GM12878 (cell line): ENCODE measurements at regions not wholly inside any gene's neighbourhood (a gene's known extent, or its start where the extent isn't known, plus 50 kb on each side); places are given as distances from the start of the nearest gene placed in this dataset.

Experiments used
- ATAC-seq: fragments of 200-7000 bp; cut with Tn5 transposase; 3 replicates; pipeline ENCODE4 v1.9.1; 2020; ENCODE audit warnings: mild to moderate bottlenecking, moderate library complexity
- BruUV-seq: library from RNA; stranded (reverse); fragments of 400-500 nt; replicated peaks from 2 replicates; lab custom pipeline; 2021; lab: Mats Ljungman, UMichigan
- CTCF ChIA-PET: fragments of 300-600 bp; sonication (Branson Sonifier 250); formaldehyde crosslinking; extraction: SDS; loops from one replicate; lab custom pipeline; 2021; ENCODE audit warnings: inconsistent platforms; lab: Yijun Ruan, JAX
- POLR2A ChIA-PET: fragments of 350-600 bp; formaldehyde crosslinking; extraction: SDS; loops from one replicate; lab custom pipeline; 2021; ENCODE audit warnings: inconsistent platforms; lab: Charles Lee
- RAD21 ChIA-PET: fragments of 300-600 bp; sonication (Branson Sonifier 250); formaldehyde crosslinking; loops from one replicate; lab custom pipeline; 2023; ENCODE audit warnings: antibody characterized with exemption; ENCODE audit not compliant: unreplicated experiment; lab: Charles Lee
- SMC1A ChIA-PET: fragments of 300-600 bp; sonication (Branson Sonifier 250); formaldehyde crosslinking; loops from one replicate; lab custom pipeline; 2023; ENCODE audit not compliant: unreplicated experiment, uncharacterized antibody; lab: Charles Lee
- DNase-seq: peaks from one replicate; pipeline ENCODE4 v3.0.0-alpha.2; 2011; ENCODE audit warnings: low read depth, low spot score
- FAIRE-seq: peaks from 3 replicates; lab custom pipeline; 2011; peaks lifted over from hg19 to GRCh38; lab: Jason Lieb, UNC
- H2AFZ ChIP-seq: 2 replicates; pipeline ENCODE4 v1.6.0; 2011; ENCODE audit warnings: low read depth, low read length, control low read depth; ENCODE audit not compliant: control insufficient read depth
- H3K27ac ChIP-seq: 2 replicates; pipeline ENCODE4 v1.5.1; 2011; ENCODE audit warnings: control low read depth; ENCODE audit not compliant: control insufficient read depth, insufficient read depth
- H3K27me3 ChIP-seq, 2 experiments: replicated peaks in 1 of 2; 2 replicates each; pipeline versions ENCODE4 v1.6.0 to v1.6.1; 2011; ENCODE audit warnings: low read length in 1 of 2; ENCODE audit not compliant: control insufficient read depth in 2 of 2, insufficient read depth in 2 of 2
- H3K36me3 ChIP-seq, 2 experiments: 2 replicates each; pipeline ENCODE4 v1.5.1; 2011; ENCODE audit warnings: low read length in 1 of 2; ENCODE audit not compliant: control insufficient read depth in 2 of 2, insufficient read depth in 2 of 2
- H3K4me1 ChIP-seq: 2 replicates; pipeline ENCODE4 v1.6.1; 2011; ENCODE audit warnings: mild to moderate bottlenecking, low read length, moderate library complexity, mixed read lengths; ENCODE audit not compliant: control insufficient read depth, insufficient read depth
- H3K4me2 ChIP-seq: 2 replicates; pipeline ENCODE4 v1.6.0; 2011; ENCODE audit warnings: control low read depth; ENCODE audit not compliant: control insufficient read depth, insufficient read depth
- H3K4me3 ChIP-seq: fragments of 200-600 bp; sonication (generic); 2 replicates; pipeline ENCODE4 v1.5.1; 2016
- H3K79me2 ChIP-seq: 2 replicates; pipeline ENCODE4 v1.6.0; 2011; ENCODE audit warnings: low read length; ENCODE audit not compliant: control insufficient read depth, insufficient read depth
- H3K9ac ChIP-seq: 2 replicates; pipeline ENCODE4 v1.8.0; 2011; ENCODE audit warnings: low read length, control low read depth, mixed read lengths; ENCODE audit not compliant: control insufficient read depth, insufficient read depth
- H3K9me3 ChIP-seq: replicated peaks from 3 replicates; pipeline ENCODE4 v1.5.1; 2011; ENCODE audit warnings: mild to moderate bottlenecking, low read length; ENCODE audit not compliant: control insufficient read depth, insufficient read depth
- H4K20me1 ChIP-seq: 2 replicates; pipeline ENCODE4 v1.6.0; 2011; ENCODE audit not compliant: control insufficient read depth, insufficient read depth
- BMI1 ChIP-seq: fragments of 450-650 bp; IDR thresholded peaks from 2 replicates; pipeline ENCODE4 v1.6.1; 2016; ENCODE audit warnings: mild to moderate bottlenecking, moderate library complexity, borderline replicate concordance
- CBX3 ChIP-seq: fragments of 200-600 bp; sonication (generic); IDR thresholded peaks from 2 replicates; pipeline ENCODE4 v1.6.1; 2016; ENCODE audit warnings: low read depth, borderline replicate concordance
- CREM ChIP-seq: IDR thresholded peaks from 2 replicates; pipeline ENCODE4 v1.6.1; 2014; ENCODE audit warnings: antibody characterized with exemption, low read depth
- ESRRA ChIP-seq: IDR thresholded peaks from 2 replicates; pipeline ENCODE4 v1.6.1; 2012; ENCODE audit warnings: mild to moderate bottlenecking, low read length, improper control_type of control experiment
- ETV6 ChIP-seq, 2 experiments: fragments of 450-650 bp in 1 of 2; IDR thresholded peaks in 1 of 2; conservative IDR thresholded peaks in 1 of 2; 2 replicates each; pipeline ENCODE4 v1.6.1; 2014; ENCODE audit warnings: antibody characterized with exemption in 1 of 2, borderline replicate concordance in 1 of 2, low read depth in 1 of 2, mild to moderate bottlenecking in 1 of 2, moderate library complexity in 1 of 2
- FOXK2 ChIP-seq: fragments of 450-650 bp; IDR thresholded peaks from 2 replicates; pipeline ENCODE4 v1.6.1; 2017; ENCODE audit warnings: mild to moderate bottlenecking, moderate library complexity
- KDM1A ChIP-seq: fragments of 200-600 bp; sonication (generic); IDR thresholded peaks from 2 replicates; pipeline ENCODE4 v1.6.1; 2016; ENCODE audit warnings: borderline replicate concordance
- MAX ChIP-seq: IDR thresholded peaks from 2 replicates; pipeline ENCODE4 v1.6.1; 2012; ENCODE audit warnings: low read depth, low read length, improper control_type of control experiment
- MXI1 ChIP-seq: fragments of 150-350 bp; IDR thresholded peaks from 2 replicates; pipeline ENCODE4 v1.6.1; 2011; ENCODE audit warnings: low read depth, mild to moderate bottlenecking, inconsistent platforms, low read length, improper control_type of control experiment
- MYC ChIP-seq: IDR thresholded peaks from 2 replicates; pipeline ENCODE4 v1.6.1; 2011; ENCODE audit warnings: mild to moderate bottlenecking, low read length, moderate library complexity, inconsistent platforms; ENCODE audit not compliant: insufficient read depth, insufficient replicate concordance, insufficient read length, severe bottlenecking
- NR2C2 ChIP-seq: IDR thresholded peaks from 2 replicates; pipeline ENCODE4 v1.6.1; 2011; ENCODE audit warnings: borderline replicate concordance, low read depth; ENCODE audit not compliant: control insufficient read depth, insufficient read length
- RCOR1 ChIP-seq: conservative IDR thresholded peaks from 2 replicates; pipeline ENCODE4 v1.6.1; 2012; ENCODE audit warnings: low read depth, low read length, improper control_type of control experiment
- SMC3 ChIP-seq: IDR thresholded peaks from 2 replicates; pipeline ENCODE4 v1.6.1; 2011; ENCODE audit warnings: low read length, improper control_type of control experiment, borderline replicate concordance
- SREBF2 ChIP-seq: IDR thresholded peaks from 2 replicates; pipeline ENCODE4 v1.6.1; 2012; ENCODE audit warnings: mild to moderate bottlenecking, low read length
- SRF ChIP-seq, 2 experiments: IDR thresholded peaks; 2 replicates each; pipeline ENCODE4 v1.6.1; 2011; ENCODE audit warnings: low read depth in 2 of 2, low read length in 2 of 2, mild to moderate bottlenecking in 1 of 2, moderate library complexity in 1 of 2
- USF2 ChIP-seq: IDR thresholded peaks from 2 replicates; pipeline ENCODE4 v1.6.1; 2011; ENCODE audit warnings: low read depth, low read length, improper control_type of control experiment, borderline replicate concordance
- ZBED1 ChIP-seq: IDR thresholded peaks from 2 replicates; pipeline ENCODE4 v1.6.1; 2016; ENCODE audit warnings: borderline replicate concordance
- ZNF24 ChIP-seq: fragments of 450-650 bp; IDR thresholded peaks from 2 replicates; pipeline ENCODE4 v1.6.1; 2017; ENCODE audit warnings: antibody characterized with exemption, mild to moderate bottlenecking
- ZNF274 ChIP-seq: IDR thresholded peaks from one replicate; pipeline ENCODE4 v1.8.0; 2011; ENCODE audit not compliant: insufficient read length, insufficient read depth
- WGBS: methylation state at CpG from one replicate; pipeline ENCODE4 v1.1.6; 2016; ENCODE audit warnings: low lambda C conversion rate; ENCODE audit not compliant: insufficient replicate concordance, insufficient coverage; ENCODE audit errors: missing lambda C conversion rate; 5-methylcytosine and 5-hydroxymethylcytosine counted together
- in situ Hi-C: fragments of 300-500 bp; cut with MboI; formaldehyde crosslinking; loops from 9 replicates; pipeline ENCODE4 v1.14.3; 2018; ENCODE audit warnings: mixed read lengths
- intact Hi-C: fragments of 100-400 bp; cut with micrococcal nuclease; formaldehyde crosslinking; loops from one replicate; pipeline ENCODE4 v1.14.2; 2022; ENCODE audit not compliant: unreplicated experiment

- POLR2A ChIA-PET = no interaction called here
- SMC1A ChIA-PET = no interaction called here
Measured at GRCh38 chr1:4573526-4573925, 80.9 kb upstream of the AJAP1 start.

More at GRCh38 chr1:4573526-4573925, 80.9 kb upstream of the AJAP1 start:
- BruUV-seq = no TSS peak
- in situ Hi-C loops (no loop called here), intact Hi-C loops (no loop called here)
- CTCF ChIA-PET = interaction anchor here (3.3 kb wide), 1 partner anchor 11 kb away, joined by 10 read pairs; no protein-coding TSS in a partner anchor
- Histone ChIP-seq H3K4me3 (no peak overlapping the region), H3K9me3 (no peaks in the 10 kb centered on the region), H3K4me1 (no peaks in the 10 kb centered on the region), H3K36me3 (no peaks in the 10 kb centered on the region), H3K27me3 (no peaks in the 10 kb centered on the region), H2AFZ (no peak overlapping the region), H3K9ac (no peak overlapping the region), H3K27ac (no peak overlapping the region), H3K4me2 (no peak overlapping the region), H4K20me1 (no peaks in the 10 kb centered on the region), H3K79me2 (no peaks in the 10 kb centered on the region)
- no peak for FAIRE-seq
- RAD21 ChIA-PET = no interaction called here
- TF ChIP-seq ESRRA (no peak), MAX (no peak), ZNF24 (no peak), SRF (IDR thresholded peaks at IDR 0.05; ENCODE audit: low read depth in 2 of 2, low read length in 2 of 2) (no peak), MYC (no peak), USF2 (no peak), FOXK2 (no peak), ZBED1 (no peak), ZNF274 (no peak), CREM (no peak), SREBF2 (no peak), MXI1 (no peak), CBX3 (no peak), BMI1 (no peak), SMC3 (no peak), RCOR1 (no peak), ETV6 (conservative IDR thresholded peaks at IDR 0.05 in 1 of 2, IDR thresholded peaks at IDR 0.05 in 1 of 2; ENCODE audit: borderline replicate concordance in 1 of 2, low read depth in 1 of 2) (no peak), KDM1A (no peak), NR2C2 (no peak)
- WGBS = 0% methylated on average over 3 of the region's 3 CpGs
- no peak for ATAC-seq
- no peak for DNase-seq
